H1 (cell line): ENCODE measurements at regions not wholly inside any gene's neighbourhood (a gene's known extent, or its start where the extent isn't known, plus 50 kb on each side); places are given as distances from the start of the nearest gene placed in this dataset.

Experiments
- CTCF ChIA-PET: fragments of 300-600 bp; sonication (Branson Sonifier 250); formaldehyde crosslinking; loops from one replicate; lab custom pipeline; 2021; ENCODE audit not compliant: partially characterized antibody; lab: Charles Lee
- POLR2A ChIA-PET: fragments of 300-600 bp; sonication (Branson Sonifier 250); formaldehyde crosslinking; loops from one replicate; lab custom pipeline; 2021; ENCODE audit warnings: inconsistent platforms; ENCODE audit not compliant: partially characterized antibody; lab: Charles Lee
- DNase-seq, 2 experiments: peaks; one replicate each; pipeline versions ENCODE4 v3.0.0 to v3.0.0-alpha.2; 2010 to 2022; ENCODE audit warnings: low spot score in 2 of 2, low read depth in 1 of 2, mixed read lengths in 1 of 2
- FAIRE-seq: peaks from 2 replicates; lab custom pipeline; 2011; peaks lifted over from hg19 to GRCh38; lab: Jason Lieb, UNC
- H2AFZ ChIP-seq: 2 replicates; pipeline ENCODE4 v1.8.1; 2012; ENCODE audit warnings: low read length, inconsistent platforms
- H2AK5ac ChIP-seq: 2 replicates; pipeline ENCODE4 v1.6.1; 2013; ENCODE audit warnings: low read depth, low read length
- H2BK120ac ChIP-seq: replicated peaks from 2 replicates; pipeline ENCODE3; 2013; ENCODE audit warnings: low read depth, low read length, inconsistent platforms
- H2BK12ac ChIP-seq: 2 replicates; pipeline ENCODE4 v1.6.1; 2013; ENCODE audit warnings: low read depth, low read length
- H2BK15ac ChIP-seq: 2 replicates; pipeline ENCODE4 v1.6.1; 2013; ENCODE audit warnings: low read length
- H2BK20ac ChIP-seq: 2 replicates; pipeline ENCODE4 v1.6.1; 2013; ENCODE audit warnings: low read length
- H2BK5ac ChIP-seq: 2 replicates; pipeline ENCODE4 v1.6.1; 2013; ENCODE audit warnings: low read depth, low read length
- H3K14ac ChIP-seq: 2 replicates; pipeline ENCODE4 v1.6.1; 2013; ENCODE audit warnings: inconsistent platforms; ENCODE audit not compliant: insufficient read length
- H3K18ac ChIP-seq: 2 replicates; pipeline ENCODE4 v1.6.1; 2013; ENCODE audit warnings: low read length; ENCODE audit errors: extremely low read depth
- H3K23ac ChIP-seq: 2 replicates; pipeline ENCODE4 v1.6.1; 2013; ENCODE audit warnings: inconsistent platforms; ENCODE audit not compliant: insufficient read length
- H3K23me2 ChIP-seq: 2 replicates; pipeline ENCODE4 v1.6.1; 2013; ENCODE audit warnings: low read depth, low read length
- H3K27ac ChIP-seq: 2 replicates; pipeline ENCODE4 v1.6.1; 2011; ENCODE audit warnings: low read depth, low read length, inconsistent platforms
- H3K27me3 ChIP-seq, 4 experiments: replicated peaks in 1 of 4; 1 replicate in 1 of 4; 2 replicates in 3 of 4; pipeline versions ENCODE4 v1.6.1 to v1.8.1; 2011 to 2013; ENCODE audit warnings: low read length in 3 of 4, mild to moderate bottlenecking in 3 of 4, inconsistent platforms in 2 of 4, mixed read lengths in 2 of 4, moderate library complexity in 1 of 4; ENCODE audit not compliant: control insufficient read depth in 3 of 4, insufficient read depth in 3 of 4; ENCODE audit errors: extremely low read depth in 1 of 4
- H3K36me3 ChIP-seq, 4 experiments: 2 replicates each; pipeline versions ENCODE4 v1.6.1 to v1.8.1; 2011 to 2013; ENCODE audit warnings: mild to moderate bottlenecking in 4 of 4, low read length in 3 of 4, moderate library complexity in 2 of 4, control low read depth in 1 of 4, inconsistent platforms in 1 of 4; ENCODE audit not compliant: insufficient read depth in 4 of 4, control insufficient read depth in 2 of 4
- H3K4ac ChIP-seq: replicated peaks from 2 replicates; pipeline ENCODE3; 2013; ENCODE audit warnings: low read length, low read depth, mixed read lengths, inconsistent platforms; ENCODE audit not compliant: insufficient read length
- H3K4me1 ChIP-seq, 4 experiments: replicated peaks in 1 of 4; 1 replicate in 1 of 4; 2 replicates in 3 of 4; pipeline versions ENCODE4 v1.6.1 to v1.8.1; 2011 to 2013; ENCODE audit warnings: low read length in 3 of 4, inconsistent platforms in 2 of 4, mixed read lengths in 1 of 4; ENCODE audit not compliant: insufficient read depth in 4 of 4, control insufficient read depth in 3 of 4
- H3K4me2 ChIP-seq, 2 experiments: 2 replicates each; pipeline versions ENCODE4 v1.6.1 to v1.8.1; 2011 to 2013; ENCODE audit warnings: low read depth in 2 of 2, low read length in 2 of 2, control low read depth in 1 of 2, inconsistent platforms in 1 of 2, mild to moderate bottlenecking in 1 of 2; ENCODE audit not compliant: insufficient read depth in 1 of 2
- H3K4me3 ChIP-seq, 4 experiments: fragments of 200-600, 300-600 bp in 1 of 4; sonication (generic), shearing (Covaris generic), sonication (Bioruptor Twin) in 1 of 4; 2 replicates each; pipeline versions ENCODE4 v1.5.1 to v1.8.1; 2011 to 2016; ENCODE audit warnings: low read length in 4 of 4, low read depth in 3 of 4, control low read depth in 2 of 4, inconsistent platforms in 2 of 4, mild to moderate bottlenecking in 2 of 4, mixed read lengths in 1 of 4, moderate library complexity in 1 of 4; ENCODE audit not compliant: insufficient read depth in 2 of 4; ENCODE audit errors: extremely low read depth in 1 of 4
- H3K56ac ChIP-seq: replicated peaks from 2 replicates; pipeline ENCODE3; 2013; ENCODE audit warnings: low read depth, mild to moderate bottlenecking, mixed read lengths, low read length, inconsistent platforms; ENCODE audit not compliant: insufficient read length
- H3K79me1 ChIP-seq: 2 replicates; pipeline ENCODE4 v1.6.1; 2013; ENCODE audit warnings: low read depth, low read length, control low read depth
- H3K79me2 ChIP-seq, 2 experiments: 2 replicates each; pipeline versions ENCODE4 v1.6.1 to v1.8.1; 2012 to 2013; ENCODE audit warnings: low read length in 2 of 2, mild to moderate bottlenecking in 2 of 2, inconsistent platforms in 1 of 2; ENCODE audit not compliant: insufficient read depth in 2 of 2, control insufficient read depth in 1 of 2
- H3K9ac ChIP-seq, 4 experiments: replicated peaks in 1 of 4; 1 replicate in 1 of 4; 2 replicates in 3 of 4; pipeline versions ENCODE4 v1.6.1 to v1.8.1; 2011 to 2013; ENCODE audit warnings: low read depth in 3 of 4, low read length in 3 of 4, control low read depth in 2 of 4, mild to moderate bottlenecking in 2 of 4, moderate library complexity in 2 of 4, inconsistent platforms in 1 of 4; ENCODE audit errors: extremely low read depth in 1 of 4
- H3K9me3 ChIP-seq, 2 experiments: 2 replicates each; pipeline versions ENCODE4 v1.6.1 to v1.8.1; 2012 to 2013; ENCODE audit warnings: mild to moderate bottlenecking in 2 of 2, moderate library complexity in 2 of 2, control low read depth in 1 of 2, inconsistent platforms in 1 of 2, low read depth in 1 of 2, low read length in 1 of 2, mixed read lengths in 1 of 2; ENCODE audit not compliant: insufficient read depth in 2 of 2
- H4K20me1 ChIP-seq, 2 experiments: replicated peaks in 1 of 2; 2 replicates each; pipeline versions ENCODE3 to v1.8.1; 2011 to 2013; ENCODE audit warnings: inconsistent platforms in 2 of 2, low read length in 2 of 2, mild to moderate bottlenecking in 1 of 2; ENCODE audit not compliant: insufficient read depth in 2 of 2, control insufficient read depth in 1 of 2
- H4K5ac ChIP-seq: 2 replicates; pipeline ENCODE4 v1.6.1; 2013; ENCODE audit warnings: low read length, low read depth, mixed read lengths, inconsistent platforms; ENCODE audit not compliant: insufficient read length
- H4K8ac ChIP-seq: 2 replicates; pipeline ENCODE4 v1.8.0; 2013; ENCODE audit warnings: mild to moderate bottlenecking, moderate library complexity, low read length, inconsistent platforms; ENCODE audit not compliant: insufficient read depth; ENCODE audit errors: extremely low read depth
- H4K91ac ChIP-seq: replicated peaks from 2 replicates; pipeline ENCODE3; 2013; ENCODE audit warnings: low read length, mixed read lengths, inconsistent platforms; ENCODE audit not compliant: insufficient read length
- CTBP2 ChIP-seq: IDR thresholded peaks from 2 replicates; pipeline ENCODE4 v1.7.0; 2011; ENCODE audit warnings: borderline replicate concordance, mild to moderate bottlenecking, moderate library complexity, mixed read lengths, low read length; ENCODE audit not compliant: insufficient read depth, insufficient read length
- GABPA ChIP-seq: IDR thresholded peaks from 2 replicates; pipeline ENCODE4 v1.6.1; 2011; ENCODE audit warnings: mild to moderate bottlenecking, low read length, moderate library complexity, borderline replicate concordance; ENCODE audit not compliant: insufficient read depth
- SIRT6 ChIP-seq: IDR thresholded peaks from one replicate; pipeline ENCODE4 v1.7.1; 2012; ENCODE audit warnings: low read length, inconsistent platforms
- SIX5 ChIP-seq: IDR thresholded peaks from 2 replicates; pipeline ENCODE4 v1.6.1; 2011; ENCODE audit warnings: mild to moderate bottlenecking, low read depth, low read length
- YY1 ChIP-seq: IDR thresholded peaks from 2 replicates; pipeline ENCODE4 v1.6.1; 2011; ENCODE audit warnings: low read depth, mild to moderate bottlenecking, low read length
- ZNF274 ChIP-seq: IDR thresholded peaks from 2 replicates; pipeline ENCODE4 v1.7.0; 2012; ENCODE audit warnings: low read length, borderline replicate concordance; ENCODE audit errors: extremely low read depth
- WGBS, 2 experiments: shearing (Covaris generic) in 1 of 2; methylation state at CpG; one replicate each; pipeline versions ENCODE4 v1.1.6 to v1.1.7; 2013 to 2015; ENCODE audit warnings: low lambda C conversion rate in 2 of 2, mixed read lengths in 2 of 2, inconsistent platforms in 1 of 2, low coverage in 1 of 2, missing lambda C conversion rate in 1 of 2; ENCODE audit not compliant: insufficient replicate concordance in 2 of 2, insufficient coverage in 1 of 2, insufficient read length in 1 of 2; ENCODE audit errors: extremely low coverage in 1 of 2, missing lambda C conversion rate in 1 of 2; 5-methylcytosine and 5-hydroxymethylcytosine counted together
- TF ChIP-seq, protein P1 (sequence below): IDR thresholded peaks from 2 replicates; pipeline ENCODE4 v1.6.1; 2012; ENCODE audit warnings: low read length, inconsistent platforms

DNA sequence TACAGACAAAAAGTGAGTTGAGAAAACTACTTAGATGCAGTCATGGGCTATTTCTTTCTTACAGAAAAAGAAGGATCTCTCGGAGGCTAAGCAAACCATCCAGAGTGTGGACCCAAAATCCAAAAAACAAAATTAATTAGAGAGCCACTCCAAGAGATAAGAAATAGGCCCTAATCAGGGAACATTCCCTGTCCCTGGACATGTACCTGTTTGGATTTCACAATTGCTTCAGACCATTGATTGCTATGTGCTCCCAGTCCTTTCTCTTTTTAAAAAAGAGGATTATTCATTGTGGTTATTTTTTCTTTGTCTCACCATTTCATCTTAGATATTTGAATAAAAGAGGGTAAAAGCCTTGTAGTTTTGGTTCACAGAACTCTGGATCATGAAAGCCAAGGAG, 549.9 kb downstream of the ETNK1 start:
- H2AFZ ChIP-seq = no peak overlapping the region
- no peak overlapping the region for H3K4me2 ChIP-seq
- DNase-seq (no peak), FAIRE-seq (no peak)
- WGBS, 2 experiments = 100% methylated on average over 1 of the region's 1 CpG; no CpG with 5 or more reads in 1 of the 2 experiments
- H3K4ac ChIP-seq = no peak overlapping the region
- no peak overlapping the region for H2BK15ac ChIP-seq
- no peak overlapping the region for H2BK20ac ChIP-seq
- H3K79me2 ChIP-seq = no peaks in the 10 kb centered on the region
- no peaks in the 10 kb centered on the region for H3K23me2 ChIP-seq
- no peak overlapping the region for H4K5ac ChIP-seq
- H3K18ac ChIP-seq = no peak overlapping the region
- no peak for TF ChIP-seq ZNF274
- TF ChIP-seq YY1 = no peak
- TF ChIP-seq, protein P1, sequence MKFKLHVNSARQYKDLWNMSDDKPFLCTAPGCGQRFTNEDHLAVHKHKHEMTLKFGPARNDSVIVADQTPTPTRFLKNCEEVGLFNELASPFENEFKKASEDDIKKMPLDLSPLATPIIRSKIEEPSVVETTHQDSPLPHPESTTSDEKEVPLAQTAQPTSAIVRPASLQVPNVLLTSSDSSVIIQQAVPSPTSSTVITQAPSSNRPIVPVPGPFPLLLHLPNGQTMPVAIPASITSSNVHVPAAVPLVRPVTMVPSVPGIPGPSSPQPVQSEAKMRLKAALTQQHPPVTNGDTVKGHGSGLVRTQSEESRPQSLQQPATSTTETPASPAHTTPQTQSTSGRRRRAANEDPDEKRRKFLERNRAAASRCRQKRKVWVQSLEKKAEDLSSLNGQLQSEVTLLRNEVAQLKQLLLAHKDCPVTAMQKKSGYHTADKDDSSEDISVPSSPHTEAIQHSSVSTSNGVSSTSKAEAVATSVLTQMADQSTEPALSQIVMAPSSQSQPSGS = no peak
- TF ChIP-seq SIX5 = no peak
- TF ChIP-seq GABPA = no peak
- no peak for TF ChIP-seq CTBP2
- TF ChIP-seq SIRT6 = no peak
- POLR2A ChIA-PET = no interaction called here
- no peaks in the 10 kb centered on the region for H4K20me1 ChIP-seq
- H3K9ac ChIP-seq = no peak overlapping the region
- H2AK5ac ChIP-seq = no peak overlapping the region
- H3K9me3 ChIP-seq = no peaks in the 10 kb centered on the region
- no peak overlapping the region for H3K56ac ChIP-seq
- H2BK120ac ChIP-seq = no peak overlapping the region
- no peak overlapping the region for H3K4me3 ChIP-seq
- no peak overlapping the region for H4K91ac ChIP-seq
- CTCF ChIA-PET = no interaction called here
- H3K36me3 ChIP-seq = no peaks in the 10 kb centered on the region
- H2BK5ac ChIP-seq = no peak overlapping the region
- no peaks in the 10 kb centered on the region for H3K4me1 ChIP-seq
- H3K27me3 ChIP-seq = no peaks in the 10 kb centered on the region
- no peak overlapping the region for H3K23ac ChIP-seq
- H4K8ac ChIP-seq = no peak overlapping the region
- H2BK12ac ChIP-seq = no peak overlapping the region
- H3K79me1 ChIP-seq = no peaks in the 10 kb centered on the region
- no peak overlapping the region for H3K27ac ChIP-seq
- no peak overlapping the region for H3K14ac ChIP-seq
